Coronary artery (tissue), 2 donors: ENCODE measurements at regions not wholly inside any gene's neighbourhood (a gene's known extent, or its start where the extent isn't known, plus 50 kb on each side); places are given as distances from the start of the nearest gene placed in this dataset.

Source experiments
- DNase-seq: peaks from one replicate; pipeline ENCODE4 v3.0.0-alpha.2; 2017; ENCODE audit warnings: low spot score
- H3K27ac ChIP-seq, 2 donors: fragments of 200-600 bp; sonication (generic); one replicate each; pipeline ENCODE4 v1.5.1; 2016 to 2019
- H3K4me3 ChIP-seq: fragments of 200-600 bp; sonication (generic); 2 replicates; pipeline ENCODE4 v1.5.1; 2016; ENCODE audit warnings: mild to moderate bottlenecking, moderate library complexity
- TF ChIP-seq, protein P1 (sequence below): fragments of 200-600 bp; sonication (generic); IDR thresholded peaks from one replicate; pipeline ENCODE4 v1.5.1; 2019; ENCODE audit warnings: antibody characterized with exemption

DNA sequence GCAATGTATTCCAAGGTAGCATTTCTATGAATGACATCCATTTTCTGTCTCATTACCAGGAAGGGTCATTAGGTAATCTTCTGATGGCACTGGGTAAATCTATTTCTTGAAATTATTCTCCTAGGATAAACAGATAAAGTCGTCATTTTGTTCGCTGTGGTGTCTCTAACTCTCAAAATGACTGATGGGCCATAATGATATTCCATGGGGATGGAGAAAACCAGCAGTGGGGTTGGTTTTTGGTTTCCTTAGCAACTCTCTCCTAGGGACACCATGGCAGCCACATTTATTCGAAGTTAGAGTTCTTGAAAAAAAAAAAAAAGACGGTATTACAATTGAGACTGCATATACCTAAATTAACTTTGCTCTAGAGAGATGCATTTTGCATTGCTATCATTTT is 231.3 kb upstream of the SLCO3A1 start:
- TF ChIP-seq, protein P1, sequence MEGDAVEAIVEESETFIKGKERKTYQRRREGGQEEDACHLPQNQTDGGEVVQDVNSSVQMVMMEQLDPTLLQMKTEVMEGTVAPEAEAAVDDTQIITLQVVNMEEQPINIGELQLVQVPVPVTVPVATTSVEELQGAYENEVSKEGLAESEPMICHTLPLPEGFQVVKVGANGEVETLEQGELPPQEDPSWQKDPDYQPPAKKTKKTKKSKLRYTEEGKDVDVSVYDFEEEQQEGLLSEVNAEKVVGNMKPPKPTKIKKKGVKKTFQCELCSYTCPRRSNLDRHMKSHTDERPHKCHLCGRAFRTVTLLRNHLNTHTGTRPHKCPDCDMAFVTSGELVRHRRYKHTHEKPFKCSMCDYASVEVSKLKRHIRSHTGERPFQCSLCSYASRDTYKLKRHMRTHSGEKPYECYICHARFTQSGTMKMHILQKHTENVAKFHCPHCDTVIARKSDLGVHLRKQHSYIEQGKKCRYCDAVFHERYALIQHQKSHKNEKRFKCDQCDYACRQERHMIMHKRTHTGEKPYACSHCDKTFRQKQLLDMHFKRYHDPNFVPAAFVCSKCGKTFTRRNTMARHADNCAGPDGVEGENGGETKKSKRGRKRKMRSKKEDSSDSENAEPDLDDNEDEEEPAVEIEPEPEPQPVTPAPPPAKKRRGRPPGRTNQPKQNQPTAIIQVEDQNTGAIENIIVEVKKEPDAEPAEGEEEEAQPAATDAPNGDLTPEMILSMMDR = no peak
- H3K4me3 ChIP-seq = no peak overlapping the region
- no peak overlapping the region for H3K27ac ChIP-seq
- no peak for DNase-seq

DNA sequence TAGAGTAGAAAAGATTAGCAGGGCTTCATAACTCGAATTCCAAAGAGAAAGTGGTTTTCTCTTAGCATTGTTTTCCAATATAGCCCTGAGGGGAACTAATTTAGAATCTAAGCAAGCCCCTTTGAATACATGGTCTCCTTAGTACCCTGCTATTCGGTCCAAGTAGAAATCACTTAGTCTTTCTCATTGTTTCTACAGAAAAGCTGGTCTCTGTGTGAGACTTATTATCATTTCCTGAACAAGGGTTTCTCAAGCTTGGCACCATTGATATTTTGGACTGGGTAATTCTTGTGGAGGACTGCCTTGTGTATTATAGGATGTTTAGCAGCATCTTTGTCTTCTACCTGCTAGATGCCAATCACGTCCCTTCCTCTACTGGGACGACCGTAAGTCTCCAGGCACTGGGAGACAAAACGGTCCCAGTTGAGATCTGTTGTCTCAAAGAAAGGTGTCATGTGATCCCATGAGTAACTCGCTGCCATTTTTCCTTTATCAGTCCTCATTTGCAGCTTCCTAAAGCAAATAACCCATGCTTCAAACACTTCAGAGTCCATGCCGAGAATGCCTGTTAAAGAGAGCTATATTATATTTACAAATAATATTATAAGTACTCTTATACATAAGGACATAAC is 230.7 kb upstream of the SLCO3A1 start:
- no peak for DNase-seq
- Histone ChIP-seq H3K4me3 (no peak overlapping the region), H3K27ac (no peak overlapping the region)
- TF ChIP-seq, protein P1 = no peak

DNA sequence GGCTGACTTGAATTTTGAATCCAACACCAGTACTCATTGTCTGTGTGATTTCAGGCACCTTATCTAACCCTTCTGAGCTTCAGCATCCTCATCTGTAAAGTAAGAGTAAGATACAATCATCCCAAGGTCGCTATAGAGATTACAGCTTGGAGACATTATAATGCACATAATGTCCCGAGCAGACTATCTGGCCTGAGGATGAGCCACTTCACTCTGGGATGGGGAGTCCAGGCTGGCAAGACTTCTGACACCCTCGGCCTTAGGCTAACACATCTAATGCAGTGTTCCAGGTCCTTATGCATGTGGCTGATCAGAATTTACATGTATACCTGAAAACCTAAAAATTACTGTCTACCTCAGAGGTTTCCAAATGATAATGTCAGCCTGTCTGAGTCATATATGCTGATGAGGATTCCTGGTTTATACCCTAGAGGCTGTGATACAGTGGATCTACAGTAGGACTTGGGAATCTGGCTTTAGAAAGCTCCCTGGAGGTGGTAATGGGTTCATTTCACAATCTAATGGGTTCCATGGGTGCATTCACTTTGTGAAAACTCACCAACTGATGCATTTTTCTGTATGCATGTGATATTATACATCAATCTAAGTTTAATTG is 229.0 kb upstream of the SLCO3A1 start:
- Histone ChIP-seq H3K4me3 (no peak overlapping the region), H3K27ac (no peak overlapping the region)
- TF ChIP-seq, protein P1 = no peak
- no peak for DNase-seq

DNA sequence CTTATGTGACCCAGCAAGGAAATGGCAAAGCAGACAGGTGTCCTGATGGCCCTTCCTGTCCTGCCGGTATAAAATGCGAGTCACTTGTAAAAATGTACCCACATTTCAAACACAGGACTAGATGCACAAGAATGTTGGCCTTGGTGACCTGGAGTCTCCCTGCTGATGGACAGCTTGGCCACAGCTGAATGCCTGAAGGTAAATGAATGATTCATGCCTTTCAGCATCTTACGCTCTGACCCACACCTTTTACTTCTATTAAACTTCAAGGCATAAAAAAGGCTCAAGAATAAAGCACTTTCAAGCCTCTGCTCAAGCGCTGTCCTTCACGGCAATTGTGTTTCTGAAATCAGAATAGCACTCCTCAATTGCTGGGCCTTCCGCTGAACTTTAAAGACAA is 228.0 kb upstream of the SLCO3A1 start:
- TF ChIP-seq, protein P1 = no peak
- Histone ChIP-seq H3K4me3 (no peak overlapping the region), H3K27ac (no peak overlapping the region)
- no peak for DNase-seq

DNA sequence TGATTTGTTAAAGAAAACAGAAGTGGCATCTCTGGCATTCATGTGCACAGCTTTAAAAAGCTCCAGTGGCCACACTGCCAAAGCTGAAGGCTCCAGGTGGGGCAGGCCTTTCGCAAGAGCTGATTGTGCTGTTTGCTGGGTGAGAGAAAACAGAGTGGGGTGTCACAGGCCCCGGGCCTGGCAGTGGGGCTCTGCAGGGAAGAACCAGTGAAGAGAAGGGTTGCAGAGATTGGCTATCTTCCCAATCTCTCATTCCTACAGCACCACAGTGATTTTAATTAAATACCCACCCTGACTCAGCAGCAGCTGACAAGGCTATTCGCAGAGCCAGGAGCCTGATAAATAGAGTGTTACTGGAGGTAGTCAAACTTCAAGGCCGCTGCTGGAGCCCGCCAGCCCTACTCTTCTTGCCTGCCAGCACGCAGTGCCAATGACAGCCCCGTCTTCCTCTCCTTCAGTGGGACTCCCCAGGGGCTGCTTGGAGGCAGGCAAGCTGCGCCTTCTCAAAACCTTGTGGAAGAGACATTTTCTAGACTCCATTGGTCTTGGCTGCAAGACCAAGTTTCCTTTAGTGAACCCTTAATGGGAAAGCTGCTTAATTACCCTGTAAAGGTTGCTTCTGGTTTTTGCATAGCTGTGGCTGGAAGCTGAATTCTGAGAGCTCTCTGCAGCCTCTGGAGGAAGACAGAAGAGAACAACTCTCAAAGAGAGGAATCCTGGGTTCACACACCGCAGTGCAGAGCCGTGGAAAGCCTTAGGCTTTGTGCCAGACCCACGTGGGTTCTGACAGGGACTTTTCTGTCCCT is 225.8 kb upstream of the SLCO3A1 start:
- H3K27ac ChIP-seq = no peak overlapping the region
- no peak overlapping the region for H3K4me3 ChIP-seq
- TF ChIP-seq, protein P1 = no peak
- no peak for DNase-seq

DNA sequence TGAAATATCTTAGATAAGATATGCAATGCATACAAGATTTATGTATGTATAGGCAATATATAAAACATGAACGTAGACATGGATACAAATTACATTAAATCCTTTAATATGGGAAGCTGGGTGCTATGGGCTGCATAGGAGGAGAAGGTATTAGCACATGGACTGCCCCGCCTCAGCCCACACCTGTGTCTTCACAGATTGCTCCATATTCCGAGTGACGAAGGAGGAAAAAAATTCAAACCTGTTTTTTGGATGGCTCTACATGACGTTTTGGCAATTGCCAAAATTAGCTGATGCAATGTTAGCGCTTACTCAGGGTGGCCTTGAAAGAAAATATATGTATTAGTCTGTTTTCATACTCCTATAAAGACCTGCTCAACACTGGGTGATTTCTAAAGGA is 223.4 kb upstream of the SLCO3A1 start:
- Histone ChIP-seq H3K4me3 (no peak overlapping the region), H3K27ac (no peak overlapping the region)
- TF ChIP-seq, protein P1 = no peak
- DNase-seq = no peak
